SK-N-SH treated with all-trans-retinoic acid at 6 μM for 48 hours (cell line): ENCODE measurements at regions not wholly inside any gene's neighbourhood (a gene's known extent, or its start where the extent isn't known, plus 50 kb on each side); places are given as distances from the start of the nearest gene placed in this dataset.

ENCODE experiments used
- ZFP3 ChIP-seq: fragments of 250-450 bp; sonication (Bioruptor Pico); IDR thresholded peaks from 2 replicates; pipeline ENCODE4 v1.5.0; 2020; ENCODE audit warnings: mild to moderate bottlenecking, moderate library complexity
- TF ChIP-seq, protein P1 (sequence below): fragments of 250-450 bp; sonication (Bioruptor Pico); IDR thresholded peaks from 2 replicates; pipeline ENCODE4 v1.5.1; 2020; ENCODE audit warnings: low read depth, mild to moderate bottlenecking, moderate library complexity

DNA sequence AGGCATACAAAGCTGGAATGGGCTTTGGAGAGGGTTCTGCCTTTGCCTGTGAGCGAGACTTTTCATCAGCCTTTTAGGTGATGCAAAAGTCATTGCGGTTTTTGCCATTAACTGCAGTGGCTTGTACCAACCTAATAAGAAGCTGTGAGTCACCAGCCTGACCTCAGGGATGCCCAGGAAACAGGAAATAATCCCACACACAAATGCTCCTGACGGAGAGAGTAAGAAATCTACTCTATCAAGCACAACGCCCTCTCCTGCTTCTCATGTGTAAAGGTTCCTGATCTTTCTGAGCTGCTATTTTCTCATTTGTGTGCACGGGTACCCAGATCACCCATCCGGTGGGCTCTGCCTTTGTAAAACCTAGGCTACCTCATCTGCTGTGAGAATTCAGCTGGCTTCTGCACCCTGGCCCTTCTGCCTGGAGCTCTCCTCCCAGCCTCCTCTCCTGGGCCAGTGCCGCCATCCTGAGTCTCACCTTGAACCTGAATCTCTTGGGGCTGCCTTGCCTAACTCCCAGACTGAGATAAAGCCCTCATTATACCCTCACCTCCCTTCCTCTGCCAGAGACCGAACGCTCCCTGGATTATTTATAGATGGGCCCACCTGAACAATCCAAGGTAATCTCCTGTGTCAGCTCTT is 299.7 kb downstream of the C16orf95 start:
- TF ChIP-seq, protein P1, sequence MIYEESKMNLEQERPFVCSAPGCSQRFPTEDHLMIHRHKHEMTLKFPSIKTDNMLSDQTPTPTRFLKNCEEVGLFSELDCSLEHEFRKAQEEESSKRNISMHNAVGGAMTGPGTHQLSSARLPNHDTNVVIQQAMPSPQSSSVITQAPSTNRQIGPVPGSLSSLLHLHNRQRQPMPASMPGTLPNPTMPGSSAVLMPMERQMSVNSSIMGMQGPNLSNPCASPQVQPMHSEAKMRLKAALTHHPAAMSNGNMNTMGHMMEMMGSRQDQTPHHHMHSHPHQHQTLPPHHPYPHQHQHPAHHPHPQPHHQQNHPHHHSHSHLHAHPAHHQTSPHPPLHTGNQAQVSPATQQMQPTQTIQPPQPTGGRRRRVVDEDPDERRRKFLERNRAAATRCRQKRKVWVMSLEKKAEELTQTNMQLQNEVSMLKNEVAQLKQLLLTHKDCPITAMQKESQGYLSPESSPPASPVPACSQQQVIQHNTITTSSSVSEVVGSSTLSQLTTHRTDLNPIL: no peak
- no peak for TF ChIP-seq ZFP3 (CRISPR knock-in tag)
